BJ (cell line): ENCODE measurements at regions not wholly inside any gene's neighbourhood (a gene's known extent, or its start where the extent isn't known, plus 50 kb on each side); places are given as distances from the start of the nearest gene placed in this dataset.
"Not testable (repeated sequence)": the region's sequence is repeated elsewhere in the genome, so short reads cannot be mapped to it uniquely, and the experiment has no call there.

Experiments used
- CTCF ChIA-PET: fragments of 350-600 bp; formaldehyde crosslinking; extraction: SDS; loops from one replicate; lab custom pipeline; 2021; ENCODE audit warnings: antibody characterized with exemption, inconsistent platforms; lab: Yijun Ruan, JAX
- POLR2A ChIA-PET: fragments of 300-600 bp; sonication (Branson Sonifier 250); formaldehyde crosslinking; extraction: SDS; loops from one replicate; lab custom pipeline; 2021; ENCODE audit warnings: antibody characterized with exemption; lab: Charles Lee
- DNase-seq: peaks from one replicate; pipeline ENCODE4 v3.0.0-alpha.2; 2011; ENCODE audit warnings: low read depth
- H3K27me3 ChIP-seq: 2 replicates; pipeline ENCODE4 v1.6.0; 2011; ENCODE audit warnings: low read length; ENCODE audit not compliant: control insufficient read depth, insufficient read depth
- H3K36me3 ChIP-seq: 2 replicates; pipeline ENCODE4 v1.5.1; 2011; ENCODE audit warnings: low read length; ENCODE audit not compliant: control insufficient read depth, insufficient read depth
- H3K4me3 ChIP-seq: 2 replicates; pipeline ENCODE4 v1.5.1; 2011; ENCODE audit warnings: low read depth, mild to moderate bottlenecking, control low read depth, low read length
- CTCF ChIP-seq: IDR thresholded peaks from 2 replicates; pipeline ENCODE4 v1.5.1; 2011; ENCODE audit warnings: low read depth, mild to moderate bottlenecking, control low read depth, inconsistent platforms, low read length, moderate library complexity; ENCODE audit not compliant: insufficient read depth

GRCh38 chr1:148264374-148265276 is 112.5 kb upstream of the NBPF11 start:
- H3K36me3 ChIP-seq = no peaks in the 10 kb centered on the region
- peaks cover 10% of the 10 kb centered on the region for H3K27me3 ChIP-seq
- CTCF ChIA-PET = no interaction called here
- DNase-seq = no peak
- POLR2A ChIA-PET = no interaction called here
- TF ChIP-seq CTCF = no peak
- H3K4me3 ChIP-seq = no peak overlapping the region

GRCh38 chr1:148263906-148264255 is 111.8 kb upstream of the NBPF11 start:
- peak overlapping the region; percentile 38 for H3K4me3 ChIP-seq
- TF ChIP-seq CTCF = no peak
- ChIA-PET CTCF (no interaction called here), POLR2A (no interaction called here)
- peaks cover 10% of the 10 kb centered on the region for H3K27me3 ChIP-seq
- DNase-seq = no peak
- H3K36me3 ChIP-seq = no peaks in the 10 kb centered on the region

GRCh38 chr1:148263128-148263905 is 111.2 kb upstream of the NBPF11 start:
- TF ChIP-seq CTCF = no peak
- peaks cover 10% of the 10 kb centered on the region for H3K27me3 ChIP-seq
- peak overlapping the region; percentile 38 for H3K4me3 ChIP-seq
- CTCF ChIA-PET = no interaction called here
- DNase-seq = no peak
- POLR2A ChIA-PET = no interaction called here
- no peaks in the 10 kb centered on the region for H3K36me3 ChIP-seq

- H3K4me3 ChIP-seq, DNase-seq, H3K36me3 ChIP-seq, POLR2A ChIA-PET: not testable (repeated sequence)
- CTCF ChIA-PET = interaction anchor here (1.2 kb wide), 1 partner anchor 8 kb away, joined by 3 read pairs; no protein-coding TSS in a partner anchor
- H3K27me3 ChIP-seq = peaks cover 10% of the 10 kb centered on the region
Measured at GRCh38 chr1:148261684-148262083, 109.6 kb upstream of the NBPF11 start.

- H3K4me3 ChIP-seq, DNase-seq, POLR2A ChIA-PET, CTCF ChIA-PET, H3K27me3 ChIP-seq, H3K36me3 ChIP-seq: not testable (repeated sequence)
Measured at GRCh38 chr1:148257886-148258285, 105.8 kb upstream of the NBPF11 start.

DNA sequence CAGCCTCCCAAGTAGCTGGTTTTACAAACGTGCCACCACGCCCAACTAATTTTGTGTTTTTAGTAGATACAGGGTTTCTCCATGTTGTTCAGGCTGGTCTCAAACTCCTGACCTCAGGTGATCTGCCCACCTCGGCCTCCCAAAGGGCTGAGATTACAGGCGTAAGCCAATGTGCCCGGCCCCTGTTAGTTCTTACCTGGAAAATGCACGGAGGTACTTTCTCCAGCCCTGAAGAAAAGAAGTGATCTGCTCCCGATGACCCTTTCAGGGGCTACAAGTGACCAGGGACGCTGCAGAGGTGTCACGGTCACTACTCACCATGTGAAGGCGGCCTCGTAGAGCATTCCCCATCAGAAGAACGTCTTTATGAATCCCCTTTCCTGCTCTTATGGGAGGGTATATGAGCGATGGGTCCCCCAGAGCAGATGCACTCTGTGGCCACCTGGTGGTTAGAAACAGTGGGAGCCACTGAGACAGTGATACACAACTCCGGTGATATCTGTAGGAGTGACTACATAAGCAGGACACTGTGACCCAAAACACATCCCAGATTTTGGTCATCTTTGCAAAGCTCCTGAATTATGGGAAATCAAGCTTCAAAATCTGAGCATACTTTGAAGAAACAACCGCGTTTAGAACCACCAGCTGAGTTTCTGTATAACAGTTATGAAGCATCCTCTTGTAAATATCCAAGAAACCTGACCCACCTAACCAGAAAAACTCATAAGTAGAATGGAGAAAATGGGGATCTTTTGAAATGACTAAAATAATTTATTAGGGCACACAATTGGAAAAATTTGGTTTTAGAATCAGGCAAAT is 102.7 kb upstream of the NBPF11 start:
- DNase-seq, POLR2A ChIA-PET, H3K4me3 ChIP-seq: not testable (repeated sequence)

DNA sequence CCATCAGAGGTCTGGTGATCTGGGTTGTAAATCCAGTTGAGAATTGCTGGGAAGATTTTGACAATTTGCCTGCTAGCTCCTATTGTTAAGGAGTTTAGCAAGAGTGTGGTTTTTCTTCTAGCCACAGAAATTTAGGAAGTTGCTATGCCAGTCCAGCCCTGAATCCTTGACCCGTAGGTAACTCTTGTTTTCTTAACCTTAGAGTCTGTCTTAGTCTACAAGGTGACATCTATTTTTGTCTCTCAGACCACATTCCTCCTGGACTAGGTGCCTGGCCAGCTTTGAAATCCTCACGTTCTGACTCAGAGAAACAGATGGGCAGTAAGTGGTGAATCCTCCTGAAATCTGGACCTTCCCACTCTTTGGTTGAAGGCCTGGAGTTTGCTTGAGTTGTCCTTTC is 101.7 kb upstream of the NBPF11 start:
- H3K4me3 ChIP-seq, DNase-seq, POLR2A ChIA-PET, H3K36me3 ChIP-seq, CTCF ChIA-PET, H3K27me3 ChIP-seq: not testable (repeated sequence)

More for the DNA sequence above, 102.7 kb upstream of the NBPF11 start:
- H3K36me3 ChIP-seq, CTCF ChIA-PET, H3K27me3 ChIP-seq: not testable (repeated sequence)
- TF ChIP-seq CTCF = peak; percentile 49

GRCh38 chr1:148248798-148249197 is 96.7 kb upstream of the NBPF11 start:
- H3K27me3 ChIP-seq, H3K36me3 ChIP-seq, CTCF ChIA-PET, H3K4me3 ChIP-seq, POLR2A ChIA-PET, DNase-seq: not testable (repeated sequence)
